Stimulated activated CD4-positive, alpha-beta T cell treated with anti-CD3 and anti-CD28 coated beads, Interleukin-2, amount 100 ng/mL, for 4 hours (primary cell): ENCODE measurements at regions not wholly inside any gene's neighbourhood (a gene's known extent, or its start where the extent isn't known, plus 50 kb on each side); places are given as distances from the start of the nearest gene placed in this dataset.
"Not testable (repeated sequence)": the region's sequence is repeated elsewhere in the genome, so short reads cannot be mapped to it uniquely, and the experiment has no call there.

Experiments used
- DNase-seq: peaks from one replicate; pipeline ENCODE4 v3.0.0-alpha.2; 2020; ENCODE audit warnings: low read depth

DNA sequence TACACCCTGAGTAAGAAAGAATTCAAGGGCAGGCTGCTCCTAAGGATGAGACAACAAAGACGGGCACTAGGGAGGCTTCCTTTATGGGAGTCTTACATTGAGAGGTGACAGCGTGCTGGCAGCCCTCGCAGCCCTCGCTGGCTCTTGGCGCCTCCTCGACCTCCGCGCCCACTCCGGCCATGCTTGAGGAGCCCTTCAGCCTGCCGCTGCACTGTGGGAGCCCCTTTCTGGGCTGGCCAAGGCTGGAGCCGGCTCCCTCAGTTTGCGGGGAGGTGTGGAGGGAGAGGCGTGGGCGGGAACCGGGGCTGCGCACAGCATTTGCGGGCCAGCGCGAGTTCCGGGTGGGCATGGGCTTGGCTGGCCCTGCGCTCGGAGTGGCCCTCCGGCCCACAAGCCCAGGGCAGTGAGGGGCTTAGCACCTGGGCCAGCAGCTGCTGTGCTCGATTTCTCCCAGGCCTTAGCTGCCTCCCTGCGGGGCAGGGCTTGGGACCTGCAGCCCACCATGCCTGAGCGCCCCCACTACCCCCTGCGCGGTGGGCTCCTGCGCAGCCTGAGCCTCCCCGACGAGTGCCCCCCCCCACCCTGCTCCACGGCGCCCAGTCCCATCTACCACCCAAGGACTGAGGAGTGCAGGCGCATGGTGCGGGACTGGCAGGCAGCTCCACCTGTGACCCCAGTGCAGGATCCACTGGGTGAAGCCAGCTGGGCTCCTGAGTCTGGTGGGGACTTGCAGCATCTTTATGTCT is 75.3 kb downstream of the BARX1 start:
- not testable (repeated sequence) for DNase-seq

DNA sequence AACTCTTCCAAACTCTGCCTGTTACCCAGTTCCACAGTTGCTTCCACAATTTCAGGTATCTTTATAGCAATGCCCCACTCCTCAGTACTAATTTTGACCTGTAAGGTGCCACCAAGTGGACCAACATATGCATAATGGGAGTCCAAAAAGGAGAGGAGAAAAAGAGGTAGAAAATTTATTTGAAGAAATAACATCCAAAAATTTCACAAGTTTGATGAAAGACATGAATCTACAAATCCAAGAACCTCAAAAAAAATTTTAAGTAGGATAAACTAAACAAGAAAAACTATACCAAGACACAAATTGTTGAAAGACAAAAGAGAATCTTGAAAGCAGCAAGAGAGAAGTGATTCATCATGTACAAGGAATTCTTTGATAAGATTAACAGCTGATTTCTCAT is 79.8 kb downstream of the BARX1 start:
- no peak for DNase-seq

- no peak for DNase-seq
Measured at GRCh38 chr9:93874242-93874641, 80.9 kb downstream of the BARX1 start.

DNA sequence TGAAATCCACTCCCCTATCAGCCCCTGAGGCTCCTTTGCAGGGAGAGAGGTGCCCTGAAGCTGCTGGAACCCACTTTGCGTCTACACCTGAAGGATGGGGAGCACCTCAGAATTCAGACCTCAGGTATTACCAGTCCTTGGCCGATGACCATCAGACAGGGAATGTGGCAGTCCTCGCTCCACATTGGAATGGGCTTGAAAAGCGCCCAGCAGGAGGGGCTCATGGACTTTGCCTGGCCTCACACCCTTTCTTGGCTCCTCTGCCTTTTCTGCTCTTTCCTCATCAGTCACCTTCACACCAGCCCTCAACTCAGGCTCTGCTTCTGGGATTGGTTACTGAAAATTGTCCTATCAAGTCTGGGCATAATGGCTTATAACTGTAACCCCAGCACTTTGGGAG is 83.9 kb downstream of the BARX1 start:
- DNase-seq: no peak

DNA sequence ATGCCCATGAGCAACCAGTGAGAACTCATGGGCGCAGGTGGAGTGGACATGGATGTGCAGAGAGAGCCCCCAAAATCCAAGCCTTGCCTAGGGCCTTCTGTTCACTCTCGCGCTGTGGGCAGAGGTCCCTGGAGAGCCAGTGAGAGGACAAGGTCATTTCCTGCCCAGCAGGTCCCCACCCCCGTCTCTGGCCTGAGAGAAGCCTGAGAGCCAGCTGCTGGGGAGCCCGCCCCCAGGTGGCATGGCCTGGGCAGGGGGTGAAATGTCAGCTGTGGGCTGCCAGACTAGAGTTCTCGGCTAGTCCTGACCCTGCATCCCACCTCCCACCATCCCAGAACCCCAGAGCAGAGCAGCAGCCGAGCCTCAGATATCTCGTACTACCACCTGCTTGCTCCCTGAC is 85.3 kb downstream of the BARX1 start:
- DNase-seq: no peak

DNA sequence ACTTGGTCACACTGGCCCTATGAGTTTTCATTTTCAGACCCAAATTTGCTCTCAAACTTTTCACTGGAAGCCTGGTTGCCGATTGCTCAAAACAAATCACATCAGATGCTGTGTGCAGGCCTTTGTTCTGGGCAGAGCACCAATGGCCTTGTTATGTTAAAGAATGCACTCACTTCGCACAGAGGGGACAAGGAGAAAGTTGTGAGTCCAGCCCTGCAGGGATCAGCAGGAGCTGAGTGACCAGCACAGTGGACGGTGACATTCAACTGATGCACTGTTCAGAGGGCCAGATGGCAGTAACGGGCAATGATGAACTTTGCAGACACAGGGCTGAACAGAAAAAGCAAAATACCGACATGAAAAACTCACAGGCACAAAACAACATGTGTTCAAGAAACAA is 86.1 kb downstream of the BARX1 start:
- DNase-seq: no peak

GRCh38 chr9:93865716-93866115 is 89.4 kb downstream of the BARX1 start:
- DNase-seq: no peak

- no peak for DNase-seq
Measured at GRCh38 chr9:93865245-93865644, 89.9 kb downstream of the BARX1 start.

DNA sequence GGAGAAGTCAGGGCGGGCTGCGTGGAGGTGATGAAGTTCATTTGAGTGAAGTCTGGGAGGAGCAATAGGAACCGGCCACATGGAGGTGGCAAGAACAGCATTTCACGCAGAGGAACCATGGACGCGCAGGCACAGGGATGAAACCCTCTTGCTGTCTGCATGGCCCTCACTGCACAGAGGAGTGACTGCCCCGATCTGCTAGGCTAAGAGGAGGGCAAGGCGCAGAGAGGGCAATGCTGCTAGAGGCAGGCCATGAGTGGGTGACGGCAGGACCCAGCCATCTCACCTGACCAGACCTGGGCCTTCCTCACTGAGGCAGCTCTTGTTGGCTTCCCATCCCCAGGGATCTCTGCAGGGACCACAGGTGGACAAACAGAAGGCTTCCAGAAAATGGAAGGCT is 90.3 kb downstream of the BARX1 start:
- no peak for DNase-seq

GRCh38 chr9:93864032-93864431 is 91.1 kb downstream of the BARX1 start:
- DNase-seq: no peak

- DNase-seq: no peak
Measured at GRCh38 chr9:93862877-93863545, 92.1 kb downstream of the BARX1 start.

- no peak for DNase-seq
Measured at GRCh38 chr9:93861736-93862358, 93.3 kb downstream of the BARX1 start.

DNA sequence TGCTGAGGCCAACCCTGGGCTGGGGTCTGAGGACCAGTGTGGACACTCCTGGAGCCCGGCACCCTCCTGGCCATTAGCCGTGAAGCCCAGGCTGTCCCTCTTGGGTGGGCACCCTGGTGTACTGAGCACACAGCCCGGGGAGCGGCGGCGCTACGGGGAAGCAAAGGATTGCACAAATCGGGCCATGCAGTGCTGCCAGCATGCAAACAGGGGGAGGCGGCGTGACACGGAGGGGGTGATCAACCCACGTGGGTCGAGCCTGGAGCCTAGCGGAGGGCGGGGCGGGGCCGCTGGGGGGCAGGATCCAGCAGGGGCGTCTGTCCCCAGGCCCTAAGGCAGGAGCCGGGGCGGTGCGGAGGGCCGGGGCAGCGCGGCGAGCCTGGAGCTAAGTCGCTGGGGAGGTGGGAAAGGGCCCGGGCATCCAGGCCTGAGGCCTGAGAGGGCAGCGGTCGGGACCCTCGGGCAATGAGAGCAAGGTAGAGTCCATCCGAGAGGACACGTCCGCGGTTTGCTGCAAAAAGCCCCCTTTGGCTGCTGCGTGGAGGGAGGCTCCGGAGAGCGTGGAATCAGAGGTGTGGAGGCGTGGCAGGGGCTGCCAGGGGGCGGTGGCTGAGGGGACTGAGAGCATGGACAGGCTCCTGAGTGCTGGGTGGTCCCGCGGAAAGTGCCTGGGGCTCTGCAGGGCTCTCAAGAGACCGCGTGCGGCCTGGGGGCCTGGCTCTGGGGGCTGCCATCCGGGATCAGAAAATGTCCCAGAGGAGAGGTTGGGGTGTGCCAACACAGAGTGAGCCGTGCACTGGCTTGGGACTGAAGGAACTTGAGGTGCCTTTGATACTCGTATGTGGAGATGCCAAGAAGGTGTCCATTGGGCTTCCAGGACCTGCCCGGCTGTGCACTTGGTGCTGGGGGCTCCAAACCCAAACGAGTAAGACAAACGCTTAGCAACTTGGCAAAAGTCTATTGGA is 94.2 kb downstream of the BARX1 start:
- DNase-seq: no peak

DNA sequence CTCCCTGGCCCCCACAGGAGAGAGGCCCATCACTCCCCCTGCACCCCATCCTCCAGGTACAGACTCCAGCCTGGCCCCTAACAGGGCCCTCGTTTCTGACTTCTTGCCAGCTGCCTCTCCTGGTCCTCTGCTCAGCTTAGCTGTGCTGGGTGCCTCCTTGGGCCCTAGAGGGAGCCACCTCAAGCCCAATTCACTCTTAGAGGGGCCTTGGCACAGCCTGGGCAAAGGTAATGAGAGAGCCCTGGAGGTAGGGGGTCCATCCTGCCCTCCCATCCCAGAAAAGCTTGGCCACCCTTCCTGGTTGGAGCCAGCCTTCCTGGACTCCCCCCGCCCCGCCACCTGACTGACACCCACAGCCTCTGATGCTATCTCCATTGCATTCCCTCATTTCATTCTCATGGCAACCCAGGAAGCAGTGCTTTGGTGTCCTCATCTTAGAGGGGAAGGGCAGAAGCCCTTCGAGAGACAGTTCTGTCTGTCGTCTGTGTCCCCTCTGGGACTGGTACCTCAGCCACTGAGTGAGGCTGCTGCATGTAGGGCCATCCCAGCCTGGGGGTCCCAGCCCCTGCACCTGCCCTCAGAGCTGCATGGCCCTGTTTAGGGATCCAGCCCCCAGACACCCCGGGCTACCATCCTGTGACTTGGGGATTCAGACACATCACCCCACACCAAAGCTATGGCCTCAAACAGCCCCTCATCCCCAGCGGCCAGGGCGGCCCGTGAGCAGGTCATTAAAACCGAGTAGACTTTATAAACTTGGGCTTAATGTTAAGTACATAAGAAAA is 95.5 kb downstream of the BARX1 start:
- DNase-seq: no peak

GRCh38 chr9:93857528-93857927 is 97.6 kb downstream of the BARX1 start:
- DNase-seq: no peak

DNA sequence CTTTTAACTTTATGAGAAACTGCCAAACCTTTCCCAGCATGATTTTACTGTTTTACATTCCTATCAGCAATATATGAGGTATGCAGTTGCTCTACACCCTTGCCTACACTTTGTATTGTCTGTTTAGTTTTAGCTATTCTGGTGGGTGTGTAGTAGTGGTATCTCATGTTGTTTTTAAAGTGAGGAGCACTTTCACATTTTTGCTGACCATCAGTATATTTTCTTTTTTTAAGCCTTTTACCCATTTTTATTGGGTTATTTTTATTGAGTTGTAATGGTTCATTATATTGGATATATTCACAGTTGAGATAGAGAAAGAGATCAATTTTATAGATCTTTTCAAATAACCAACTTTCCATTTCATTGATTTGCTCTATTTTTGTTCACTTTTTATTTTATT is 102.4 kb downstream of the BARX1 start:
- no peak for DNase-seq

DNA sequence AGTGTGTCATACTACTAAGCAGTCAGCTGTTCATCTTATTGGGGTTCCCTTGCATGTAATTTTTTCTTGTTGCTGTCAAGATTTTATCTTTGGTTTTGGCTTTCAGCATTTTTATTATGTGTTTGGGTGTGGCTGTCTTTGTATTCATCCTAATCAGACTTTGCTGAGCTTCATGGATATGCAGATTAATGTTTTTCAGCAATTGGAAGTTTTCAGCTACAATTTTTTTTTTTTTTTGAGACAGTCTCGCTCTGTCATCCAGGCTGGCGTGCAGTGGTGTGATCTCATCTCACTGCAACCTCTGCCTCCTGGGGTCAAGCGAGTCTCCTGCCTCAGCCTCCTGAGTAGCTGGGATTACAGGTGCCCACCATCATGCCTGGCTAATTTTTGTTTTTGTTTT is 108.8 kb downstream of the BARX1 start:
- no peak for DNase-seq

DNA sequence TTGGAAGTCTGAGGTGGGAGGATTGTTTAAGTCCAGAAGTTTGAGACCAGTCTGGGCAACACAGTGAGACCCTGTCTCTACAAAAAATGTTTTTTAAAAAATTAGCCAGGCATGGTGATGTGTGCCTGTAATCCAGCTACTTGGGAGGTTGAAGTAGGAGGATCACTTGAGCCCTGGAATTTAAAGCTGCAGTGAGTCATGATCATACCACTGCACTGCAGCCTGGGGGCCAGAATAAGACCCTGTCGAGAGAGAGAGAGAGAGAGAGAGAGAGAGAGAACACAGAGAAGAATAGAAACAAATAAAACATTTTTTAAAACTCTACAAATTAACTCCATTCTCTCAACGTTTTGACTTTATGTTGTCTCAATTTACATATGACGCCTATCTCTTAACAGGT is 111.8 kb downstream of the BARX1 start:
- DNase-seq: no peak

GRCh38 chr9:93830606-93831005 is 124.5 kb downstream of the BARX1 start:
- no peak for DNase-seq

DNA sequence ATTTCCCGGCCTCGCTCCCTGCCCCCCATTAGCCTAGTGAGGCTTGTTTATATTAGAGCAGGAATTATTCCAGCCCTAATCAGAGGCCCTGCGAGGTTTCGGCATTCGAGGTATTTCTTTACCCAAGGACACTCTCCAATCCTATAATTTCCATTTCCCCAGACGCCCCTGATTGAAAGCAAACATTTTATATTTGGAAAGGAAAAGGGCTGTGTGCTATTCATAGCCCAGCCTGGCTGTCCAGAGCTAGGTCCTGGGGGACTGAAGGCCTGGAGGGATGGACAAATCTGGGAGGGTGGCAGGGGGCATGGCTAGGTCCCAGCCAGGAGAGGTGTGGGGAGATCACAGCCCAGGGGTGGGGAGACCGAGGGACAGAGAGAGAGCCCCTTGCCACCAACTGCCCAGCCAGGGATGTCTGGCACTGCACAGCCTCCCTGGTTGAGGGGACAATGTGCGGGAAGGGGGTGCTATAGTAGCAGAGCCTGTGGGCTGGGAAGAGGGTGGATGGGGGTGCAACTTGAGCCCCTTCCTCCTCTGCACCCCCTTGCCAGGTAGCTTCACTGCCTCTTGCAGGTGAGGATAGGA is 125.1 kb downstream of the BARX1 start:
- DNase-seq: no peak
